KMS-11 (cell line): ENCODE measurements at regions not wholly inside any gene's neighbourhood (a gene's known extent, or its start where the extent isn't known, plus 50 kb on each side); places are given as distances from the start of the nearest gene placed in this dataset.

Experiments used
- H2AFZ ChIP-seq: fragments of 200-600 bp; sonication (generic); 2 replicates; pipeline ENCODE4 v1.6.1; 2016; ENCODE audit warnings: antibody characterized with exemption, mixed run types, low read depth
- H3K27ac ChIP-seq: fragments of 200-600 bp; sonication (generic); 2 replicates; pipeline ENCODE4 v1.6.1; 2016; ENCODE audit warnings: mild to moderate bottlenecking, mixed run types
- H3K27me3 ChIP-seq: fragments of 200-600 bp; sonication (generic); 2 replicates; pipeline ENCODE4 v1.6.1; 2017; ENCODE audit warnings: mild to moderate bottlenecking, low read depth, mixed run types, moderate library complexity; ENCODE audit not compliant: insufficient read depth
- H3K36me3 ChIP-seq: fragments of 200-600 bp; sonication (generic); 2 replicates; pipeline ENCODE4 v1.6.1; 2017; ENCODE audit warnings: mild to moderate bottlenecking, mixed run types; ENCODE audit not compliant: insufficient read depth
- H3K4me1 ChIP-seq: fragments of 200-600 bp; sonication (generic); 2 replicates; pipeline ENCODE4 v1.6.1; 2016; ENCODE audit warnings: mild to moderate bottlenecking, low read depth, mixed run types; ENCODE audit not compliant: poor library complexity, severe bottlenecking
- H3K4me2 ChIP-seq: fragments of 200-600 bp; sonication (generic); 2 replicates; pipeline ENCODE4 v1.7.0; 2016; ENCODE audit warnings: mild to moderate bottlenecking, mixed run types
- H3K4me3 ChIP-seq: fragments of 200-600 bp; sonication (generic); IDR thresholded peaks from 2 replicates; pipeline ENCODE4 v1.6.1; 2017; ENCODE audit warnings: low read depth, low read length, mixed read lengths; ENCODE audit not compliant: insufficient read depth
- H3K79me2 ChIP-seq: fragments of 200-600 bp; sonication (generic); 2 replicates; pipeline ENCODE4 v1.6.1; 2016; ENCODE audit warnings: low read depth, mixed run types; ENCODE audit not compliant: insufficient read depth
- H3K9ac ChIP-seq: fragments of 200-600 bp; sonication (generic); 2 replicates; pipeline ENCODE4 v1.6.1; 2016; ENCODE audit warnings: mild to moderate bottlenecking, mixed run types
- H4K20me1 ChIP-seq: fragments of 200-600 bp; sonication (generic); 2 replicates; pipeline ENCODE4 v1.6.1; 2016; ENCODE audit warnings: mild to moderate bottlenecking, mixed run types; ENCODE audit not compliant: insufficient read depth
- TF ChIP-seq, protein P1 (sequence below): fragments of 200-600 bp; sonication (generic); conservative IDR thresholded peaks from 2 replicates; pipeline ENCODE4 v1.6.1; 2017; ENCODE audit warnings: low read depth, mild to moderate bottlenecking, antibody characterized with exemption, low read length, moderate library complexity, mixed read lengths

DNA sequence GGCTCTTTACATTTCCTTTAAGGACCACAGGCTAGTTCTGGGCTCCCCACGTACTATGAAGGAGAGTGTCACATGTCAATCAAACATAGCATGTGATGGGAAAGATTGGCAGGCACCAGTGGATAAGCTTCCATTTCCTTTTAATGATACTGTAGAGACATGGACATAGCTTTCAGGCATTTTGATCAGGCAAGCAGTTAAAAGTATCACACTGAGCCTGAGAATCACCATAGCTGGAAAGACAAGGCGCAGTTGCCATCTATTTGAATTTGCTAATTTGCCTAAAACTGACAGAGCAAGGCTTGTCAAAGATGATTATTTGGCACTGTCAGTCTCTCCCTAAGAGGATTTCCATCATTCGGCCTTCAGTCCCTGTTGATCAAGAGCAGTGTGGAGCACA lies 263.4 kb upstream of the TAC1 start:
- no peaks in the 10 kb centered on the region for H4K20me1 ChIP-seq
- no peaks in the 10 kb centered on the region for H3K79me2 ChIP-seq
- H3K4me2 ChIP-seq: no peak overlapping the region
- no peak overlapping the region for H3K27ac ChIP-seq
- TF ChIP-seq, protein P1, sequence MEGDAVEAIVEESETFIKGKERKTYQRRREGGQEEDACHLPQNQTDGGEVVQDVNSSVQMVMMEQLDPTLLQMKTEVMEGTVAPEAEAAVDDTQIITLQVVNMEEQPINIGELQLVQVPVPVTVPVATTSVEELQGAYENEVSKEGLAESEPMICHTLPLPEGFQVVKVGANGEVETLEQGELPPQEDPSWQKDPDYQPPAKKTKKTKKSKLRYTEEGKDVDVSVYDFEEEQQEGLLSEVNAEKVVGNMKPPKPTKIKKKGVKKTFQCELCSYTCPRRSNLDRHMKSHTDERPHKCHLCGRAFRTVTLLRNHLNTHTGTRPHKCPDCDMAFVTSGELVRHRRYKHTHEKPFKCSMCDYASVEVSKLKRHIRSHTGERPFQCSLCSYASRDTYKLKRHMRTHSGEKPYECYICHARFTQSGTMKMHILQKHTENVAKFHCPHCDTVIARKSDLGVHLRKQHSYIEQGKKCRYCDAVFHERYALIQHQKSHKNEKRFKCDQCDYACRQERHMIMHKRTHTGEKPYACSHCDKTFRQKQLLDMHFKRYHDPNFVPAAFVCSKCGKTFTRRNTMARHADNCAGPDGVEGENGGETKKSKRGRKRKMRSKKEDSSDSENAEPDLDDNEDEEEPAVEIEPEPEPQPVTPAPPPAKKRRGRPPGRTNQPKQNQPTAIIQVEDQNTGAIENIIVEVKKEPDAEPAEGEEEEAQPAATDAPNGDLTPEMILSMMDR: no peak
- H3K27me3 ChIP-seq: no peaks in the 10 kb centered on the region
- H3K36me3 ChIP-seq: no peaks in the 10 kb centered on the region
- H3K4me3 ChIP-seq: no peak overlapping the region
- H2AFZ ChIP-seq: no peak overlapping the region
- no peaks in the 10 kb centered on the region for H3K4me1 ChIP-seq
- no peak overlapping the region for H3K9ac ChIP-seq

DNA sequence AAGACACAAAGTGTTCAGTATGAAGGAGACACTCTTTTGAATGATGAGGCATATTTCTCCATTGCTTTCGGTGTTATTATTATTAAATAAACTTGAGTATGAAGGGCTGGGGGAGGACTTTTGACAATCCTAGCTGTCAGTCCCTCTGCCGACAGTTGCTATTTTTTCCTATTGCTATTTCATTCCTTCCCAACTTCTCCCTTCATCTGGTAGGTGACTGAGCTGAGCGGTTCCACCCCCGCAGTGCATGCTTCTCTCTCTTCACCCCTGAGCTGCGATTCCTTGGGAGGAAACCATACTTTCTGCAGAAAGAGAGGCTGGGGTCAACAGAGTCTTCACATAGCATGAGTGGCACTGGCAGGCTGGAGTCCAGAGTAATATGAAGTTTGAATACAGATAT lies 261.2 kb upstream of the TAC1 start:
- Histone ChIP-seq H3K27ac (no peak overlapping the region), H2AFZ (no peak overlapping the region), H3K36me3 (no peaks in the 10 kb centered on the region), H3K4me1 (no peaks in the 10 kb centered on the region), H3K79me2 (no peaks in the 10 kb centered on the region), H3K4me2 (no peak overlapping the region), H3K27me3 (no peaks in the 10 kb centered on the region), H3K4me3 (no peak overlapping the region), H3K9ac (no peak overlapping the region), H4K20me1 (no peaks in the 10 kb centered on the region)
- TF ChIP-seq, protein P1: no peak

GRCh38 chr7:97471491-97471890 lies 260.4 kb upstream of the TAC1 start:
- Histone ChIP-seq H3K4me1 (no peaks in the 10 kb centered on the region), H3K9ac (no peak overlapping the region), H3K27me3 (no peaks in the 10 kb centered on the region), H3K4me2 (no peak overlapping the region), H3K4me3 (no peak overlapping the region), H3K36me3 (no peaks in the 10 kb centered on the region), H4K20me1 (no peaks in the 10 kb centered on the region), H3K27ac (no peak overlapping the region), H2AFZ (no peak overlapping the region), H3K79me2 (no peaks in the 10 kb centered on the region)
- TF ChIP-seq, protein P1: no peak

GRCh38 chr7:97479740-97480290 lies 252.1 kb upstream of the TAC1 start:
- no peak overlapping the region for H2AFZ ChIP-seq
- H3K27ac ChIP-seq: no peak overlapping the region
- H3K4me3 ChIP-seq: no peak overlapping the region
- H3K79me2 ChIP-seq: no peaks in the 10 kb centered on the region
- H3K4me1 ChIP-seq: no peaks in the 10 kb centered on the region
- H3K4me2 ChIP-seq: no peak overlapping the region
- H3K27me3 ChIP-seq: no peaks in the 10 kb centered on the region
- TF ChIP-seq, protein P1: no peak
- H4K20me1 ChIP-seq: no peaks in the 10 kb centered on the region
- H3K9ac ChIP-seq: no peak overlapping the region
- no peaks in the 10 kb centered on the region for H3K36me3 ChIP-seq
